Neural cell (in vitro differentiated cells): ENCODE measurements at regions not wholly inside any gene's neighbourhood (a gene's known extent, or its start where the extent isn't known, plus 50 kb on each side); places are given as distances from the start of the nearest gene placed in this dataset.

Experiments used
- CTCF ChIP-seq: fragments of 450-650 bp; IDR thresholded peaks from 2 replicates; pipeline ENCODE4 v1.5.1; 2014; ENCODE audit warnings: antibody characterized with exemption, mild to moderate bottlenecking, moderate library complexity; ENCODE audit not compliant: poor library complexity, severe bottlenecking
- EP300 ChIP-seq: fragments of 450-650 bp; conservative IDR thresholded peaks from 2 replicates; pipeline ENCODE4 v1.6.1; 2014; ENCODE audit warnings: antibody characterized with exemption, mild to moderate bottlenecking, moderate library complexity; ENCODE audit not compliant: poor library complexity, severe bottlenecking
- EZH2 ChIP-seq: fragments of 200-600, 300-800 bp; shearing (Covaris generic), sonication (generic); IDR thresholded peaks from 2 replicates; pipeline ENCODE4 v1.6.1; 2014; ENCODE audit warnings: antibody characterized with exemption, low read length, borderline replicate concordance, mild to moderate bottlenecking; ENCODE audit not compliant: insufficient read depth, poor library complexity, severe bottlenecking
- POLR2AphosphoS5 ChIP-seq: IDR thresholded peaks from 2 replicates; pipeline ENCODE4 v1.6.1; 2012
- RAD21 ChIP-seq: fragments of 450-650 bp; conservative IDR thresholded peaks from 2 replicates; pipeline ENCODE4 v1.6.1; 2014; ENCODE audit warnings: antibody characterized with exemption, mild to moderate bottlenecking, moderate library complexity
- REST ChIP-seq: IDR thresholded peaks from 2 replicates; pipeline ENCODE4 v1.6.1; 2012; ENCODE audit warnings: borderline replicate concordance
- SMC3 ChIP-seq: fragments of 450-650 bp; conservative IDR thresholded peaks from 2 replicates; pipeline ENCODE4 v1.6.1; 2014; ENCODE audit warnings: antibody characterized with exemption, mild to moderate bottlenecking, moderate library complexity; ENCODE audit not compliant: poor library complexity
- TAF1 ChIP-seq: IDR thresholded peaks from 2 replicates; pipeline ENCODE4 v1.6.1; 2012; ENCODE audit warnings: low read depth

DNA sequence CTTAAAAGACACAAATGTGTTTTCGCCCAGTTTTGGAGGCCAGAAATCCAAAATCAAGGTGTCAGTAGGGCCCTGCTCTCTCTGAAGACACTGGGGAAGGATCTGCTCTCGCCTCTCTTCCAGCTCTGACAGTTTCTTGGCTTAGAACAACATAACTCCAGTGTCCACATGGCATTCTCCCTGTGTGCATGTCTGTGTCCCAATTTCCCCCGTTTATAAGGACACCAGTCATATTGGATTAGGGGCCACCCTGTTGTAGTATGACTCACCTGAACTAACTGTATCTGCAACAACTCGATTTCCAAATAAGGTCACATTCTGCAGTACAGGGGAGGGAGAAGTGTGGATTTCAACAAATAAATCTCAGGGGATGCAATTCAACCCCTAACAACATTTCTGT is 263.2 kb downstream of the SS18 start:
- TF ChIP-seq EZH2 = no peak
- TF ChIP-seq CTCF = no peak
- no peak for TF ChIP-seq RAD21
- no peak for TF ChIP-seq SMC3
- no peak for TF ChIP-seq EP300
- no peak for TF ChIP-seq TAF1
- TF ChIP-seq POLR2AphosphoS5 = no peak
- no peak for TF ChIP-seq REST
